H9 (cell line): ENCODE measurements at regions not wholly inside any gene's neighbourhood (a gene's known extent, or its start where the extent isn't known, plus 50 kb on each side); places are given as distances from the start of the nearest gene placed in this dataset.

ENCODE experiments used
- DNase-seq: peaks from one replicate; pipeline ENCODE4 v3.0.0-alpha.2; 2017
- H2AFZ ChIP-seq: one replicate; pipeline ENCODE4 v1.6.1; 2013; ENCODE audit warnings: mild to moderate bottlenecking, low read length, control low read depth, moderate library complexity
- H2AK5ac ChIP-seq: 2 replicates; pipeline ENCODE4 v1.6.1; 2013; ENCODE audit warnings: low read length, control low read depth, mixed read lengths; ENCODE audit not compliant: insufficient read length
- H2BK120ac ChIP-seq: one replicate; pipeline ENCODE4 v1.6.1; 2013; ENCODE audit warnings: low read depth, mild to moderate bottlenecking, low read length, control low read depth, inconsistent platforms; ENCODE audit not compliant: poor library complexity, severe bottlenecking
- H2BK12ac ChIP-seq: 2 replicates; pipeline ENCODE4 v1.6.1; 2013; ENCODE audit warnings: low read length, control low read depth, mixed read lengths, low read depth; ENCODE audit not compliant: insufficient read length
- H2BK15ac ChIP-seq: 2 replicates; pipeline ENCODE4 v1.6.1; 2013; ENCODE audit warnings: low read depth, low read length, control low read depth
- H2BK20ac ChIP-seq: one replicate; pipeline ENCODE4 v1.6.1; 2013; ENCODE audit warnings: low read depth, mild to moderate bottlenecking, low read length, control low read depth, inconsistent platforms; ENCODE audit not compliant: poor library complexity, severe bottlenecking
- H2BK5ac ChIP-seq: 2 replicates; pipeline ENCODE4 v1.6.1; 2013; ENCODE audit warnings: low read length, control low read depth, mixed read lengths; ENCODE audit not compliant: insufficient read length
- H3K14ac ChIP-seq: 2 replicates; pipeline ENCODE4 v1.6.1; 2013; ENCODE audit warnings: low read length, control low read depth; ENCODE audit not compliant: insufficient read depth
- H3K18ac ChIP-seq: 2 replicates; pipeline ENCODE4 v1.6.1; 2013; ENCODE audit warnings: low read depth, mild to moderate bottlenecking, mixed read lengths, low read length, control low read depth; ENCODE audit not compliant: insufficient read length
- H3K23ac ChIP-seq: 2 replicates; pipeline ENCODE4 v1.6.1; 2013; ENCODE audit warnings: low read length, control low read depth, mixed read lengths, low read depth; ENCODE audit not compliant: insufficient read length
- H3K23me2 ChIP-seq: 2 replicates; pipeline ENCODE4 v1.6.1; 2013; ENCODE audit warnings: low read depth, mild to moderate bottlenecking, mixed read lengths, low read length, control low read depth; ENCODE audit not compliant: insufficient read length, poor library complexity, severe bottlenecking
- H3K27ac ChIP-seq: 2 replicates; pipeline ENCODE4 v1.5.1; 2013; ENCODE audit warnings: low read length, control low read depth, mixed read lengths, low read depth; ENCODE audit not compliant: insufficient read length
- H3K27me3 ChIP-seq: 2 replicates; pipeline ENCODE4 v1.6.1; 2013; ENCODE audit warnings: low read length, control low read depth, inconsistent platforms; ENCODE audit not compliant: insufficient read depth
- H3K4ac ChIP-seq: 2 replicates; pipeline ENCODE4 v1.6.1; 2013; ENCODE audit warnings: low read depth, mild to moderate bottlenecking, control low read depth, inconsistent platforms, low read length, moderate library complexity
- H3K4me1 ChIP-seq: 2 replicates; pipeline ENCODE4 v1.6.1; 2013; ENCODE audit warnings: low read length, control low read depth, inconsistent platforms; ENCODE audit not compliant: insufficient read depth
- H3K4me2 ChIP-seq: 2 replicates; pipeline ENCODE4 v1.6.1; 2013; ENCODE audit warnings: low read length, control low read depth, mixed read lengths; ENCODE audit not compliant: insufficient read length, insufficient read depth
- H3K56ac ChIP-seq: 2 replicates; pipeline ENCODE4 v1.6.1; 2013; ENCODE audit warnings: low read depth, mild to moderate bottlenecking, mixed read lengths, low read length, control low read depth; ENCODE audit not compliant: insufficient read length
- H3K79me1 ChIP-seq: 2 replicates; pipeline ENCODE4 v1.6.1; 2013; ENCODE audit warnings: low read depth, mild to moderate bottlenecking, moderate library complexity, low read length, control low read depth, inconsistent platforms; ENCODE audit not compliant: insufficient read depth, poor library complexity, severe bottlenecking
- H3K79me2 ChIP-seq: 2 replicates; pipeline ENCODE4 v1.6.1; 2013; ENCODE audit warnings: low read length, control low read depth, inconsistent platforms; ENCODE audit not compliant: insufficient read depth
- H3K9ac ChIP-seq: 2 replicates; pipeline ENCODE4 v1.6.1; 2013; ENCODE audit warnings: low read length, control low read depth, mixed read lengths; ENCODE audit not compliant: insufficient read length; ENCODE audit errors: extremely low read depth
- H3K9me3 ChIP-seq: one replicate; pipeline ENCODE4 v1.6.1; 2013; ENCODE audit warnings: low read depth, low read length, inconsistent platforms; ENCODE audit not compliant: control insufficient read depth
- H3T11ph ChIP-seq: one replicate; pipeline ENCODE4 v1.6.1; 2013; ENCODE audit warnings: mild to moderate bottlenecking, low read length, control low read depth, inconsistent platforms
- H4K20me1 ChIP-seq: one replicate; pipeline ENCODE4 v1.6.1; 2013; ENCODE audit not compliant: control insufficient read depth, insufficient read length, insufficient read depth
- H4K5ac ChIP-seq: 2 replicates; pipeline ENCODE4 v1.6.1; 2013; ENCODE audit warnings: low read depth, mild to moderate bottlenecking, mixed read lengths, low read length, control low read depth; ENCODE audit not compliant: insufficient read length
- H4K8ac ChIP-seq: replicated peaks from 2 replicates; pipeline ENCODE4 v1.6.1; 2013; ENCODE audit warnings: low read length, control low read depth, mixed read lengths, low read depth; ENCODE audit not compliant: insufficient read length
- H4K91ac ChIP-seq: 2 replicates; pipeline ENCODE4 v1.6.1; 2013; ENCODE audit warnings: low read depth, mild to moderate bottlenecking, moderate library complexity, mixed read lengths, low read length, control low read depth; ENCODE audit not compliant: insufficient read length
- H3K27ac Mint-ChIP-seq, 3 experiments: 2 replicates in 2 of 3; 3 replicates in 1 of 3; pipeline ENCODE4 v1.8.0; 2020 to 2021; ENCODE audit warnings: mixed read lengths in 3 of 3, mild to moderate bottlenecking in 1 of 3, moderate library complexity in 1 of 3
- H3K27me3 Mint-ChIP-seq: 2 replicates; pipeline ENCODE4 v1.8.0; 2021; ENCODE audit warnings: low read depth, mild to moderate bottlenecking, moderate library complexity, mixed read lengths
- H3K36me3 Mint-ChIP-seq, 3 experiments: 2 replicates in 2 of 3; 3 replicates in 1 of 3; pipeline ENCODE4 v1.8.0; 2020 to 2021; ENCODE audit warnings: low read depth in 3 of 3, mixed read lengths in 3 of 3; ENCODE audit not compliant: insufficient read depth in 1 of 3
- H3K4me1 Mint-ChIP-seq, 2 experiments: 2 replicates each; pipeline ENCODE4 v1.8.0; 2020; ENCODE audit warnings: mixed read lengths in 2 of 2
- H3K4me3 Mint-ChIP-seq, 2 experiments: 2 replicates in 1 of 2; 3 replicates in 1 of 2; pipeline ENCODE4 v1.8.0; 2020 to 2021; ENCODE audit warnings: mild to moderate bottlenecking in 2 of 2, mixed read lengths in 2 of 2, moderate library complexity in 1 of 2
- H3K9me3 Mint-ChIP-seq, 2 experiments: 2 replicates in 1 of 2; 3 replicates in 1 of 2; pipeline ENCODE4 v1.8.0; 2020; ENCODE audit warnings: mild to moderate bottlenecking in 2 of 2, mixed read lengths in 2 of 2, moderate library complexity in 1 of 2
- CTCF ChIP-seq: fragments of 200-600 bp; sonication (generic); conservative IDR thresholded peaks from 3 replicates; pipeline ENCODE4 v1.8.0; 2021; ENCODE audit warnings: antibody characterized with exemption, mild to moderate bottlenecking
- WGBS: extraction: QIAGEN DNeasy Blood & Tissue Kit; methylation state at CpG from one replicate; pipeline ENCODE4 v1.1.7; 2013; ENCODE audit warnings: missing lambda C conversion rate, low lambda C conversion rate, mixed read lengths; ENCODE audit not compliant: insufficient read length; ENCODE audit errors: extremely low coverage; 5-methylcytosine and 5-hydroxymethylcytosine counted together

GRCh38 chr22:48886604-48887393, 940.9 kb downstream of the BRD1 start:
- Histone ChIP-seq H3K27me3 (no peaks in the 10 kb centered on the region), H2AFZ (no peak overlapping the region), H3K79me1 (no peaks in the 10 kb centered on the region), H2BK20ac (no peak overlapping the region), H3K27ac (no peak overlapping the region), H3K4me2 (no peak overlapping the region), H4K20me1 (no peaks in the 10 kb centered on the region), H2BK12ac (no peak overlapping the region), H3K14ac (no peak overlapping the region), H2BK5ac (no peak overlapping the region), H3K23me2 (no peaks in the 10 kb centered on the region), H2BK120ac (no peak overlapping the region), H3K4me1 (no peaks in the 10 kb centered on the region), H3K23ac (no peak overlapping the region), H4K8ac (no peak overlapping the region), H4K5ac (no peak overlapping the region), H3K56ac (no peak overlapping the region), H3K9ac (no peak overlapping the region), H2AK5ac (no peak overlapping the region), H2BK15ac (no peak overlapping the region), H4K91ac (no peak overlapping the region), H3K18ac (no peak overlapping the region), H3K4ac (no peak overlapping the region), H3T11ph (no peak overlapping the region), H3K79me2 (no peaks in the 10 kb centered on the region), H3K9me3 (no peaks in the 10 kb centered on the region)
- H3K4me3 Mint-ChIP-seq = no peak overlapping the region
- H3K27me3 Mint-ChIP-seq = peaks cover 18% of the 10 kb centered on the region
- H3K27ac Mint-ChIP-seq = no peak overlapping the region
- WGBS = no CpG with 5 or more reads among the region's 22 CpGs
- H3K9me3 Mint-ChIP-seq = no peaks in the 10 kb centered on the region
- H3K36me3 Mint-ChIP-seq = 0 out of 7 replicates have a peak, but pooled peaks cover 0 to 2% (median 0%) of the 10 kb centered on the region in 3 experiments
- no peak for TF ChIP-seq CTCF
- peaks cover 0 to 5% of the 10 kb centered on the region in 2 experiments; a peak in 1 of 4 replicates for H3K4me1 Mint-ChIP-seq
- DNase-seq = peak; percentile 15
